B cell (primary cell): ENCODE measurements at regions not wholly inside any gene's neighbourhood (a gene's known extent, or its start where the extent isn't known, plus 50 kb on each side); places are given as distances from the start of the nearest gene placed in this dataset.

Experiments
- CTCF ChIP-seq: fragments of 200-600 bp; IDR thresholded peaks from one replicate; pipeline ENCODE4 v1.8.0; 2022; ENCODE audit warnings: antibody characterized with exemption, mild to moderate bottlenecking
- EZH2 ChIP-seq: IDR thresholded peaks from 2 replicates; pipeline ENCODE4 v1.6.1; 2012; ENCODE audit warnings: borderline replicate concordance, low read depth, mild to moderate bottlenecking, moderate library complexity, low read length; ENCODE audit not compliant: insufficient read depth, poor library complexity, severe bottlenecking

DNA sequence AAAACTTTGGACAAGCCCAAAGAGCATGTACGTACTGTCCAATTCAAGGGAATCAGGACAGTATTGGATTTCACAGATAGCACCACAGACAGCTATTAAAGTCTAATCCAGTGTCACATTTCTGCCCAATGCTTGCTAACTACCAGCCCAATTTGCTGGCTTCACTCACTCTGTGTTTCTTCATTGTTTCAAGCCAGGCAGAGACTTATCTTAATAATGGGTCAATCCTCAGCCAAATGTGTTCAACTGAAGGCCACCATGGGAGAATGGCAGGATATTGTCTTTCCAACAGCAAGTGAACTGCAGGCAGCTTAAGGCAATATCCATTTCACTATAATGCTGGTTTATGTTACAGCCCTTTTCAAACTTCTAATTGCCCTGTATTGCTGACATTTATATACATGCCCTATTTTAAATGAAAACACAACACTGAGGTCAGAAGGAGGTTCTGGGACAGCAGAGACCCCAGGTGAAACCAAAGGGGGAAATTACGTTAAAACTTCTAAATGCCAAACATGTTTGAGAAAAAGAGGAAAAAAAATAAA is 142.1 kb upstream of the RSPO3 start:
- TF ChIP-seq EZH2 (no peak), CTCF (no peak)
